ENCODE measurements at regions not wholly inside any gene's neighbourhood (a gene's known extent, or its start where the extent isn't known, plus 50 kb on each side); places are given as distances from the start of the nearest gene placed in this dataset.
"Not testable (repeated sequence)": the region's sequence is repeated elsewhere in the genome, so short reads cannot be mapped to it uniquely, and the experiment has no call there.

DNA sequence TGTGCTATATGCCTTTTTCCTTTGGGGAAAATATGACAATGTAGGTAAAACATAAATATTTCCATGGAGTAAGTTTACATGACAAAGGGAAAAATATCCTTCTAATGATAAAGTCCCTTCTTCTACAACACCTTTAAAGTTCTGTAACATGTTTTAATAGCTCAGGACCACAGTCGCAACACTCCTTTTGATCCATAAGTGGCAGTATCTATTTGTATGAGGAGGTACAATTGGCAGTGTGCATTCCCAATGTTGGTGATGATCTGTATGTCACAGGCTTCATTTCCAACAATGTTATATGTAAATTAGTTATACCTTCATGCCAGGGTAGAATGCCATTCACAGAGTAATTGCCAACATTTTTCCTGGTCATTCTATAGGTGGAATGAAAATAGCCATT, 127.1 kb upstream of the CCNH start:
- no peak for DNase-seq (ENCODE audit: low read depth in 3 of 3)

DNA sequence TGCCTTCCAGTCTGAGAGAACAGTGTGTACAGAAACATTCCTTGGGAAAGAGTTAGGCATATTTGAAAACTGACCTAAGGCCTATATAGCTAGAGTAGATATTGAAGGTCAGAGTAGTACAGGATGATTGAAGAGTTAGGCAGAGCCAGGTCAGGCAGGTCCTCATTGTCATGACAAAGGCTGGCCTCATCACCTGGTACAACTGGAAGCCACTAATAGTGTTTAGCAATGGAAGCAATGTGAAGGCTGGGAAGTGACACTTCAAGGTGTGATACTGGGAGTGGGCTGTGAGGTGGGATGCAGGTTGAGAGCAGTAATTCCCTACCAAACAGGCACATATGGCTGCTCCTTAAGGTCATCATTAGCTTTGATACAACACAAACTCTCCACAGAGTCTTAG, 123.6 kb upstream of the CCNH start:
- DNase-seq (ENCODE audit: low read depth in 3 of 3) = no peak

DNA sequence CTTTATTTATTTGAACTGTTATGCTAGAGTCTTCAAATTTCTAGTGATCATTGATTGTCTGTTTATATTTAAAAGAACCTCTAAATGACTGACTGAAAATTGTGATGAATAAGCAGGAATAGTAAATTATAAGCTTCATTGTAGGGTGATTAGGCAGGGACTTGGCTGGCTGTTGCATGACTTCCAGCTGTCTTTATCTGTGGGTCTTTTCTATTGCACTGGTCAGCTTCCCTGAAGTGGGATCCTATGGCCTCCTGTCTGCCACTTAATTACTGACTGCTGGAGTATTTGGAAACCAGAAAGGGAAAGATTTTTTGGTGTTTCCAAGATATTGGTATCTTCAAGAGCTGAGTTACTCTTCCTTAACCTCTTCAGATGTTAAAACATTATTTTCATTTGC, 123.0 kb upstream of the CCNH start:
- no peak for DNase-seq (ENCODE audit: low read depth in 3 of 3)

DNA sequence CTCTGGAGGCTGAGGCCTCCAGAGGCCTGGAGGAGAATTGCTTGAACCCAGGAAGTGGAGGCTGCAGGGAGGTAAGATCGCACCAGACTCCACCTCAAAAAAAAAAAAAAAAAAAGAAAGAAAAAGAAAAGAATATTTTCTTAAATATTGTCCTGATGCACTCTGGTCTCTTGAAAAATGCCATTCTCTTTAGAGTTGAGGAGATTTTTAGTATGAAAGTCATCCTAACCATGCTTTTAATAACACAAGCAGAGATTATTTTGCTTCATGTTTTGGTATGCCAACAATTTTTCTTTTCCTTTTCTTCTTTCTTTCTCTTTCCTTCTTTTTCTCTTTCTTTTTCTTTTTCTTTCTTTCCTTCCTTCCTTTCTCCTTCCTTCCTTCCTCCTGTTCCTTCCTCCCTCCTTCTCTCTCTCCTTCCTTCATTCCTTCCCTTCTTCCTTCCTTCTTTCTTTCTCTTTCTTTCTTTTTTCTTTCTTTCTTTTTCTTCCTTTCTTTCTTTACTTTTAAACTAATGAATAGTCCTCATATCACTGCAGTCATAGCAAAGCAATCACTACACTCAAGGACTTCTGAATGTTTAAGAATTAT, 116.9 kb upstream of the CCNH start:
- DNase-seq (ENCODE audit: low read depth in 3 of 3) = no peak

DNA sequence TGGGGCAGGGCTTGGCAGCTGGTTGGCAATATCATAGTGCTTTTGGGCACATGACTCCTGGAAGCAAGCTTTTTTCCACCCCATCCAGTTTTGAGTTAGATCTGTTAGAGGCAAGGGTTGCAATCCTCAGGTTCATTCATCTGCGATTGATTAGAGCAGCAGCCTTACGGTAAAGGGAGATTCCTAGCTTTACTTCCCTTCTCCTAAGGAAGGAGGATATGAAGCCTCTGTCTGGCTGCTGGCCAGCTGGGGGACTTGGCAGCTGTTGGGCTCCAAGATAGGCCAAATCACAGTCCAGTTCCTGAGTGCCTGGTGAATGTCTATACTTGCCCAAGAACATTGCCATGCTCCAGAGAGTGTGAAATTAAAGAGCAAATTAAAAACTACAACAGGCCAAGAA, 113.4 kb upstream of the CCNH start:
- no peak for DNase-seq (ENCODE audit: low read depth in 3 of 3)

DNA sequence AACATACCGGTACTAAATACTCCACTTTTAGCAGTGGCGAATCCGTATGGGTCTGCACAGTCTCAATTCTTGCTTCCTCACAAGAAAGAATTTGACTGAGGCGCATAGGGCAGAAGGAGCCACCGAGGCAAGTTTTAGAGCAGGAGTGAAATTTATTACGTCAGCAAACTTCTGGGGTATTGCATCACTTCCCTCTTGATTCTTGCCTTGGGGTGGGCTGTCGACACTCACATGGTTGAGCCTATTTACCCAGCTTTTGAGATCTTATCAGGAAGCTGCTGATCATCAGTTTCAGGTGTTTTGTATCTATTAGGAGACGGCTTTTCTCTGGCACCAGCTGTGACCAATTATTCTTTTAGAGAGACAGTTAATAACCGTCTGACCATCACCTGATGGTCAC, 111.5 kb upstream of the CCNH start:
- DNase-seq (ENCODE audit: low read depth in 3 of 3) = no peak

DNA sequence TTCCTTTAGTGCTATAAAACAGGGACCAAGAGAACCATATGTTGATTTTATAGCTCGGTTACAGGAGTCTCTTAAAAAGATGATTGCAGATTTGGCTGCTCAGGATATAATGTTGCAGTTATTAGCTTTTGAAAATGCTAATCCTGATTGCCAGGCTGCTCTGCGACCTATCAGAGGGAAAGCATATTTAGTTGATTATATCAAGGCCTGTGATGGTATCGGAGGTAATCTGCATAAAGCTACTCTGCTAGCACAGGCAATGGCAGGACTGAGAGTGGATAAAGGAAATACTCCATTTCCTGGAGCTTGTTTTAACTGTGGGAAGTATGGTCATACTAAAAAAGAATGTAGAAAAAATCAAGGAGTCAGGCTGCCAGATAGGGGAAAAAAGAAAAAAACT, 99.0 kb upstream of the CCNH start:
- DNase-seq (ENCODE audit: low read depth in 3 of 3) = not testable (repeated sequence)

DNA sequence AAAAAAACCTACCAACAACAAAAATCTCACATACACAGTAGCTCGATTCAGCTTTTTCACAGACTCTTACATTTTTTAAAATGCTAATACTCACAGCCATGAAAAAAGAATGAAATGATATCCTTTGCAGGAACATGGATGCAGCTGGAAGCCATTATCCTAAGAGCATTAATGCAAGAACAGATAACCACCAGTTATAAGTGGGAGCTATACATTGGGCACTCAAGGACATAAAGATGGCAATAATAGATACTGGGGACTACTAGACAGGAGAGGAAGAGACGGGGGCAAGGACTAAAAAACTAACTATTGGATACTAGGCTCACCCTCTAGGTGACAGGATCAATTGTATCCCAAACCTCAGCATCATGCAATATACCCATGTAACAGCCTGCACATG, 90.3 kb upstream of the CCNH start:
- no peak for DNase-seq (ENCODE audit: low read depth in 3 of 3)

DNA sequence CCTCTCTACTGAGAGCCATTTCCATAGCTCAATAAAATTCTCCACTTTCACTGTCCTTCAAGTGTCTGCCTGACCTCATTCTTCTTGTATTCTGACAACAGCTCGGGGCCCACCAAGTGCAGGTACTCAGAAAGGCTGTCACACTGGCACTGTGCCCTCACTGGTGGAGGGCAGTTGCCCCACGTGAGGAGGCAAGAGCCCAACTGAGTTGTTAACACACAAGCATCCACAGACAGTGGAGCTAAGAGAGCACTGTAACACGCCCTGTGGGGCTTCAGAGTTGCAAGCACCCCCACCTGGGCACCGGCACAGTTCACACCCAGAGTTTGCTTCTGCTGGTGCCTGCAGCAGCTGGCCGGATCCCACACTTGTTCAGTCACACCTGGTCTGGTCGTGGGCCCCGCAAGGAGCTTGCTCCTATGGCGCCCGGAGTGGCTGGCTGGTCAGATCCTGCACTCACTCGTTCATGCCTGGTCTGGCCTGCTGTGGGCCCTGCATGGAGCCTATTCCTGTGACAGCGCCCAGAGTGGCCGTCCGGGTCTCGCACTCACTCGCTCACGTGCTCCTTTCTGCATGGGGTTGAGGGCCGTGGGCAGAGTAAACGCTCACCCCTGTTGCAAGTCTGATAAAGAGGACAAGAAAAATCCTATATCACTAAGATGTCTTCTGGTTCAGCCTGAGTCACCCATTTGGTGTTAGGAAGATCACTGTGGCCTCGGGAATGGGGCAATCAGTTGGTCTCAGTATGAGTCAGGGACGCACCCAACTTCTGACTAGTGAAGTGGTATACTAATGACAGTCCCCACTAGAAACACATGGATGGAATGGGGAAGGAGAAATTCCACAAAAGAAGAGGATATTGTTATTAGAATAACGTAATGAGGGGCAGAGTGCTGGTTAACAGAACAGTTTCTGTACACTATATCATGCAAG, 87.0 kb upstream of the CCNH start:
- DNase-seq (ENCODE audit: low read depth in 3 of 3) = no peak

Data from stimulated activated CD4-positive, alpha-beta T cell treated with anti-CD3 and anti-CD28 coated beads, TNF-alpha, amount 100 ng/mL, for 48 hours (primary cell).